HS-27A (cell line): ENCODE measurements at regions not wholly inside any gene's neighbourhood (a gene's known extent, or its start where the extent isn't known, plus 50 kb on each side); places are given as distances from the start of the nearest gene placed in this dataset.

ENCODE experiments used
- DNase-seq: peaks from one replicate; pipeline ENCODE4 v3.0.0-alpha.2; 2012; ENCODE audit warnings: low read depth, missing footprints

GRCh38 chr16:54724346-54724925, 206.2 kb upstream of the IRX5 start:
- DNase-seq: no peak

GRCh38 chr16:54722210-54722676, 208.4 kb upstream of the IRX5 start:
- no peak for DNase-seq

- DNase-seq: no peak
Observed at GRCh38 chr16:54720259-54720658, 210.4 kb upstream of the IRX5 start.

- no peak for DNase-seq
Observed at GRCh38 chr16:54719624-54720023, 211.0 kb upstream of the IRX5 start.

GRCh38 chr16:54718376-54718775, 212.3 kb upstream of the IRX5 start:
- DNase-seq: no peak

GRCh38 chr16:54715011-54715410, 215.7 kb upstream of the IRX5 start:
- no peak for DNase-seq

GRCh38 chr16:54712866-54713265, 217.8 kb upstream of the IRX5 start:
- DNase-seq: no peak

- no peak for DNase-seq
Observed at GRCh38 chr16:54707813-54708212, 222.9 kb upstream of the IRX5 start.

GRCh38 chr16:54706406-54706805, 224.3 kb upstream of the IRX5 start:
- no peak for DNase-seq

- no peak for DNase-seq
Observed at GRCh38 chr16:54703339-54703738, 227.3 kb upstream of the IRX5 start.

GRCh38 chr16:54699656-54700055, 231.0 kb upstream of the IRX5 start:
- no peak for DNase-seq

GRCh38 chr16:54697677-54698076, 233.0 kb upstream of the IRX5 start:
- no peak for DNase-seq

- no peak for DNase-seq
Observed at GRCh38 chr16:54696970-54697369, 233.7 kb upstream of the IRX5 start.

- DNase-seq: no peak
Observed at GRCh38 chr16:54696522-54696921, 234.1 kb upstream of the IRX5 start.

- no peak for DNase-seq
Observed at GRCh38 chr16:54694651-54695050, 236.0 kb upstream of the IRX5 start.

- DNase-seq: no peak
Observed at GRCh38 chr16:54693864-54694263, 236.8 kb upstream of the IRX5 start.

GRCh38 chr16:54690710-54691109, 240.0 kb upstream of the IRX5 start:
- no peak for DNase-seq

GRCh38 chr16:54690306-54690705, 240.4 kb upstream of the IRX5 start:
- no peak for DNase-seq

GRCh38 chr16:54689072-54689865, 241.4 kb upstream of the IRX5 start:
- DNase-seq: no peak

GRCh38 chr16:54688339-54688738, 242.3 kb upstream of the IRX5 start:
- no peak for DNase-seq

GRCh38 chr16:54687043-54687899, 243.4 kb upstream of the IRX5 start:
- DNase-seq: no peak

- DNase-seq: no peak
Observed at GRCh38 chr16:54685682-54686081, 245.0 kb upstream of the IRX5 start.

GRCh38 chr16:54679531-54679930, 251.1 kb upstream of the IRX5 start:
- DNase-seq: no peak
